Breast epithelium (tissue), 3 donors: ENCODE measurements at regions not wholly inside any gene's neighbourhood (a gene's known extent, or its start where the extent isn't known, plus 50 kb on each side); places are given as distances from the start of the nearest gene placed in this dataset.
"Not testable (repeated sequence)": the region's sequence is repeated elsewhere in the genome, so short reads cannot be mapped to it uniquely, and the experiment has no call there.

Experiments used
- POLR2AphosphoS5 ChIP-seq, 3 donors: sonication (generic); formaldehyde crosslinking; IDR thresholded peaks; one replicate each; pipeline ENCODE4 v1.6.1; 2017; ENCODE audit warnings: antibody characterized with exemption in 3 of 3
- TF ChIP-seq, protein P1 (sequence below), 3 donors: fragments of 450-650 bp; IDR thresholded peaks; one replicate each; pipeline ENCODE4 v1.5.1; 2016 to 2017; ENCODE audit warnings: antibody characterized with exemption in 3 of 3, mild to moderate bottlenecking in 3 of 3, moderate library complexity in 3 of 3

DNA sequence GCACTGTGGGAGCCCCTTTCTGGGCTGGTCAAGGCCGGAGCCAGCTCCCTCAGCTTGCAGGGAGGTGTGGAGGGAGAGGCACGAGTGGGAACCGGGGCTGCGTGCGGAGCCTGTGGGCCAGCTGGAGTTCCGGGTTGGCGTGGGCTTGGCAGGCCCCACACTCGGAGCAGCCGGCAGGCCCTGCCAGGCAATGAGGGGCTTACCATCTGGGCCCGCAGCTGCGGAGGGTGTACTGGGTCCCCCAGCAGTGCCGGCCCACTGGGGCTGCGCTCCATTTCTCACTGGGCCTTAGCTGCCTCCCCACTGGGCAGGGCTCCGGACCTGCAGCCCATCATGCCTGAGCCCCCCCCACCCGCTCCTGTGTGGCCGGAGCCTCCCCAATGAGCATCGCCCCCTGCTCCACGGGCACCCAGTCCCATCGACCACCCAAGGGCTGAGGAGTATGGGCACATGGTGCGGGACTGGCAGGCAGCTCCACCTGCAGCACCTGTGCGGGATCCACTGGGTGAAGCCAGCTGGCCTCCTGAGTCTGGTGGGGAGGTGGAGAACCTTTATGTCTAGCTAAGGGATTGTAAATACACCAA, 693.8 kb upstream of the GNPDA2 start:
- TF ChIP-seq, protein P1, sequence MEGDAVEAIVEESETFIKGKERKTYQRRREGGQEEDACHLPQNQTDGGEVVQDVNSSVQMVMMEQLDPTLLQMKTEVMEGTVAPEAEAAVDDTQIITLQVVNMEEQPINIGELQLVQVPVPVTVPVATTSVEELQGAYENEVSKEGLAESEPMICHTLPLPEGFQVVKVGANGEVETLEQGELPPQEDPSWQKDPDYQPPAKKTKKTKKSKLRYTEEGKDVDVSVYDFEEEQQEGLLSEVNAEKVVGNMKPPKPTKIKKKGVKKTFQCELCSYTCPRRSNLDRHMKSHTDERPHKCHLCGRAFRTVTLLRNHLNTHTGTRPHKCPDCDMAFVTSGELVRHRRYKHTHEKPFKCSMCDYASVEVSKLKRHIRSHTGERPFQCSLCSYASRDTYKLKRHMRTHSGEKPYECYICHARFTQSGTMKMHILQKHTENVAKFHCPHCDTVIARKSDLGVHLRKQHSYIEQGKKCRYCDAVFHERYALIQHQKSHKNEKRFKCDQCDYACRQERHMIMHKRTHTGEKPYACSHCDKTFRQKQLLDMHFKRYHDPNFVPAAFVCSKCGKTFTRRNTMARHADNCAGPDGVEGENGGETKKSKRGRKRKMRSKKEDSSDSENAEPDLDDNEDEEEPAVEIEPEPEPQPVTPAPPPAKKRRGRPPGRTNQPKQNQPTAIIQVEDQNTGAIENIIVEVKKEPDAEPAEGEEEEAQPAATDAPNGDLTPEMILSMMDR (IDR thresholded peaks at IDR 0.05), result not testable (repeated sequence)
- not testable (repeated sequence) for TF ChIP-seq POLR2AphosphoS5 (IDR thresholded peaks at IDR 0.05)
